GM12878 (cell line): ENCODE measurements at regions not wholly inside any gene's neighbourhood (a gene's known extent, or its start where the extent isn't known, plus 50 kb on each side); places are given as distances from the start of the nearest gene placed in this dataset.

Source experiments
- ATAC-seq: fragments of 200-7000 bp; cut with Tn5 transposase; 3 replicates; pipeline ENCODE4 v1.9.1; 2020; ENCODE audit warnings: mild to moderate bottlenecking, moderate library complexity
- BruUV-seq: library from RNA; stranded (reverse); fragments of 400-500 nt; replicated peaks from 2 replicates; lab custom pipeline; 2021; lab: Mats Ljungman, UMichigan
- CTCF ChIA-PET: fragments of 300-600 bp; sonication (Branson Sonifier 250); formaldehyde crosslinking; extraction: SDS; loops from one replicate; lab custom pipeline; 2021; ENCODE audit warnings: inconsistent platforms; lab: Yijun Ruan, JAX
- POLR2A ChIA-PET: fragments of 350-600 bp; formaldehyde crosslinking; extraction: SDS; loops from one replicate; lab custom pipeline; 2021; ENCODE audit warnings: inconsistent platforms; lab: Charles Lee
- RAD21 ChIA-PET: fragments of 300-600 bp; sonication (Branson Sonifier 250); formaldehyde crosslinking; loops from one replicate; lab custom pipeline; 2023; ENCODE audit warnings: antibody characterized with exemption; ENCODE audit not compliant: unreplicated experiment; lab: Charles Lee
- SMC1A ChIA-PET: fragments of 300-600 bp; sonication (Branson Sonifier 250); formaldehyde crosslinking; loops from one replicate; lab custom pipeline; 2023; ENCODE audit not compliant: unreplicated experiment, uncharacterized antibody; lab: Charles Lee
- DNase-seq: peaks from one replicate; pipeline ENCODE4 v3.0.0-alpha.2; 2011; ENCODE audit warnings: low read depth, low spot score
- FAIRE-seq: peaks from 3 replicates; lab custom pipeline; 2011; peaks lifted over from hg19 to GRCh38; lab: Jason Lieb, UNC
- H2AFZ ChIP-seq: 2 replicates; pipeline ENCODE4 v1.6.0; 2011; ENCODE audit warnings: low read depth, low read length, control low read depth; ENCODE audit not compliant: control insufficient read depth
- H3K27ac ChIP-seq: 2 replicates; pipeline ENCODE4 v1.5.1; 2011; ENCODE audit warnings: control low read depth; ENCODE audit not compliant: control insufficient read depth, insufficient read depth
- H3K27me3 ChIP-seq, 2 experiments: replicated peaks in 1 of 2; 2 replicates each; pipeline versions ENCODE4 v1.6.0 to v1.6.1; 2011; ENCODE audit warnings: low read length in 1 of 2; ENCODE audit not compliant: control insufficient read depth in 2 of 2, insufficient read depth in 2 of 2
- H3K36me3 ChIP-seq, 2 experiments: 2 replicates each; pipeline ENCODE4 v1.5.1; 2011; ENCODE audit warnings: low read length in 1 of 2; ENCODE audit not compliant: control insufficient read depth in 2 of 2, insufficient read depth in 2 of 2
- H3K4me1 ChIP-seq: 2 replicates; pipeline ENCODE4 v1.6.1; 2011; ENCODE audit warnings: mild to moderate bottlenecking, low read length, moderate library complexity, mixed read lengths; ENCODE audit not compliant: control insufficient read depth, insufficient read depth
- H3K4me2 ChIP-seq: 2 replicates; pipeline ENCODE4 v1.6.0; 2011; ENCODE audit warnings: control low read depth; ENCODE audit not compliant: control insufficient read depth, insufficient read depth
- H3K4me3 ChIP-seq: fragments of 200-600 bp; sonication (generic); 2 replicates; pipeline ENCODE4 v1.5.1; 2016
- H3K79me2 ChIP-seq: 2 replicates; pipeline ENCODE4 v1.6.0; 2011; ENCODE audit warnings: low read length; ENCODE audit not compliant: control insufficient read depth, insufficient read depth
- H3K9ac ChIP-seq: 2 replicates; pipeline ENCODE4 v1.8.0; 2011; ENCODE audit warnings: low read length, control low read depth, mixed read lengths; ENCODE audit not compliant: control insufficient read depth, insufficient read depth
- H3K9me3 ChIP-seq: replicated peaks from 3 replicates; pipeline ENCODE4 v1.5.1; 2011; ENCODE audit warnings: mild to moderate bottlenecking, low read length; ENCODE audit not compliant: control insufficient read depth, insufficient read depth
- H4K20me1 ChIP-seq: 2 replicates; pipeline ENCODE4 v1.6.0; 2011; ENCODE audit not compliant: control insufficient read depth, insufficient read depth
- ATF7 ChIP-seq: fragments of 450-650 bp; IDR thresholded peaks from 2 replicates; pipeline ENCODE4 v1.6.1; 2016; ENCODE audit warnings: low read depth, mild to moderate bottlenecking
- CHD2 ChIP-seq: IDR thresholded peaks from 2 replicates; pipeline ENCODE4 v1.6.1; 2011; ENCODE audit warnings: low read depth, low read length, improper control_type of control experiment, borderline replicate concordance
- CREM ChIP-seq: IDR thresholded peaks from 2 replicates; pipeline ENCODE4 v1.6.1; 2014; ENCODE audit warnings: antibody characterized with exemption, low read depth
- CTCF ChIP-seq, 3 experiments: IDR thresholded peaks in 2 of 3; conservative IDR thresholded peaks in 1 of 3; 2 replicates each; pipeline ENCODE4 v1.5.1; 2011; ENCODE audit warnings: low read depth in 3 of 3, low read length in 3 of 3, mild to moderate bottlenecking in 3 of 3, control low read depth in 2 of 3, moderate library complexity in 2 of 3, inconsistent platforms in 1 of 3, mixed read lengths in 1 of 3; ENCODE audit not compliant: control insufficient read depth in 2 of 3, insufficient read depth in 1 of 3; ENCODE audit errors: extremely low read depth in 1 of 3
- IRF5 ChIP-seq: fragments of 450-650 bp; IDR thresholded peaks from 2 replicates; pipeline ENCODE4 v1.6.1; 2017; ENCODE audit warnings: borderline replicate concordance
- MEF2A ChIP-seq: IDR thresholded peaks from 2 replicates; pipeline ENCODE4 v1.6.1; 2011; ENCODE audit warnings: low read depth, mild to moderate bottlenecking, low read length, moderate library complexity; ENCODE audit not compliant: insufficient read depth
- NFIC ChIP-seq: IDR thresholded peaks from 2 replicates; pipeline ENCODE4 v1.6.1; 2012; ENCODE audit warnings: low read depth, mild to moderate bottlenecking, inconsistent platforms, low read length, moderate library complexity
- NR2C1 ChIP-seq: fragments of 450-650 bp; IDR thresholded peaks from 2 replicates; pipeline ENCODE4 v1.6.1; 2017; ENCODE audit warnings: antibody characterized with exemption, mild to moderate bottlenecking, moderate library complexity
- NR2F1 ChIP-seq: fragments of 450-650 bp; conservative IDR thresholded peaks from 2 replicates; pipeline ENCODE4 v1.6.1; 2017; ENCODE audit warnings: mild to moderate bottlenecking
- RAD51 ChIP-seq: fragments of 450-650 bp; IDR thresholded peaks from 2 replicates; pipeline ENCODE4 v1.6.1; 2016; ENCODE audit warnings: moderate library complexity, mild to moderate bottlenecking, inconsistent platforms
- RELA ChIP-seq: fragments of 450-650 bp; IDR thresholded peaks from 2 replicates; pipeline ENCODE4 v1.8.0; 2014; ENCODE audit warnings: borderline replicate concordance; ENCODE audit not compliant: partially characterized antibody
- SP1 ChIP-seq: IDR thresholded peaks from one replicate; pipeline ENCODE4 v1.6.1; 2011; ENCODE audit warnings: low read depth, low read length
- SPI1 ChIP-seq: IDR thresholded peaks from 2 replicates; pipeline ENCODE4 v1.6.1; 2011; ENCODE audit warnings: low read depth, mild to moderate bottlenecking, low read length, moderate library complexity, borderline replicate concordance; ENCODE audit not compliant: insufficient read depth
- TAF1 ChIP-seq: IDR thresholded peaks from 2 replicates; pipeline ENCODE4 v1.6.1; 2011; ENCODE audit warnings: mild to moderate bottlenecking, low read depth, low read length, borderline replicate concordance
- TCF12 ChIP-seq: IDR thresholded peaks from 2 replicates; pipeline ENCODE4 v1.6.1; 2011; ENCODE audit warnings: low read depth, mild to moderate bottlenecking, low read length
- YBX1 ChIP-seq: fragments of 450-650 bp; IDR thresholded peaks from 2 replicates; pipeline ENCODE4 v1.6.1; 2016; ENCODE audit warnings: antibody characterized with exemption
- WGBS: methylation state at CpG from one replicate; pipeline ENCODE4 v1.1.6; 2016; ENCODE audit warnings: low lambda C conversion rate; ENCODE audit not compliant: insufficient replicate concordance, insufficient coverage; ENCODE audit errors: missing lambda C conversion rate; 5-methylcytosine and 5-hydroxymethylcytosine counted together
- in situ Hi-C: fragments of 300-500 bp; cut with MboI; formaldehyde crosslinking; loops from 9 replicates; pipeline ENCODE4 v1.14.3; 2018; ENCODE audit warnings: mixed read lengths
- intact Hi-C: fragments of 100-400 bp; cut with micrococcal nuclease; formaldehyde crosslinking; loops from one replicate; pipeline ENCODE4 v1.14.2; 2022; ENCODE audit not compliant: unreplicated experiment

- POLR2A ChIA-PET = no interaction called here
- TF ChIP-seq CHD2 (no peak), TCF12 (no peak)
- CTCF ChIA-PET = no interaction called here
- Histone ChIP-seq H3K79me2 (no peaks in the 10 kb centered on the region), H3K4me3 (no peak overlapping the region), H3K27me3 (no peaks in the 10 kb centered on the region), H2AFZ (no peak overlapping the region), H4K20me1 (no peaks in the 10 kb centered on the region), H3K9ac (no peak overlapping the region), H3K27ac (no peak overlapping the region), H3K4me1 (no peaks in the 10 kb centered on the region), H3K9me3 (no peaks in the 10 kb centered on the region), H3K4me2 (no peak overlapping the region), H3K36me3 (no peaks in the 10 kb centered on the region)
- FAIRE-seq (no peak), DNase-seq (no peak), ATAC-seq (no peak)
- SMC1A ChIA-PET = no interaction called here
- RAD21 ChIA-PET = no interaction called here
- intact Hi-C loops (no loop called here), in situ Hi-C loops (no loop called here)
- WGBS = 0% methylated on average over 2 of the region's 2 CpGs
- no TSS peak for BruUV-seq
Measured at GRCh38 chr17:13194887-13195286, 177.1 kb upstream of the ELAC2 start.

- no peak overlapping the region for H3K4me3 ChIP-seq
- SMC1A ChIA-PET = interaction anchor here (1.3 kb wide), 1 partner anchor 1743 kb away, joined by 3 read pairs; no protein-coding TSS in a partner anchor
- intact Hi-C loops = no loop called here
- H2AFZ ChIP-seq = no peak overlapping the region
- in situ Hi-C loops = no loop called here
- H3K4me2 ChIP-seq = no peak overlapping the region
- no peak for DNase-seq
- no peaks in the 10 kb centered on the region for H3K4me1 ChIP-seq
- no TSS peak for BruUV-seq
- WGBS = 63% methylated on average over 4 of the region's 4 CpGs
- no peak overlapping the region for H3K27ac ChIP-seq
- no peaks in the 10 kb centered on the region for H3K27me3 ChIP-seq
- H3K9ac ChIP-seq = no peak overlapping the region
- CTCF ChIA-PET = interaction anchor here (2.0 kb wide), 1 partner anchor 153 kb away, joined by 7 read pairs; no protein-coding TSS in a partner anchor
- RAD21 ChIA-PET = no interaction called here
- FAIRE-seq = no peak
- POLR2A ChIA-PET = no interaction called here
- no peaks in the 10 kb centered on the region for H3K79me2 ChIP-seq
- no peaks in the 10 kb centered on the region for H3K36me3 ChIP-seq
- no peaks in the 10 kb centered on the region for H4K20me1 ChIP-seq
- ATAC-seq = no peak
- no peaks in the 10 kb centered on the region for H3K9me3 ChIP-seq
- TF ChIP-seq TAF1 (no peak), SPI1 (no peak), NR2F1 (no peak), IRF5 (no peak), MEF2A (no peak), NR2C1 (no peak), YBX1 (no peak), ATF7 (no peak), RELA (no peak), RAD51 (no peak), CTCF (IDR thresholded peaks at IDR 0.05 in 2 of 3, conservative IDR thresholded peaks at IDR 0.05 in 1 of 3; ENCODE audit: control insufficient read depth in 2 of 3, extremely low read depth in 1 of 3, insufficient read depth in 1 of 3, low read depth in 3 of 3, low read length in 3 of 3) (no peak), CREM (no peak), SP1 (no peak), NFIC (no peak)
Measured at GRCh38 chr17:13182854-13183253, 165.0 kb upstream of the ELAC2 start.
